H9 (cell line): ENCODE measurements at regions not wholly inside any gene's neighbourhood (a gene's known extent, or its start where the extent isn't known, plus 50 kb on each side); places are given as distances from the start of the nearest gene placed in this dataset.

Source experiments
- DNase-seq: peaks from one replicate; pipeline ENCODE4 v3.0.0-alpha.2; 2017
- H2AFZ ChIP-seq: one replicate; pipeline ENCODE4 v1.6.1; 2013; ENCODE audit warnings: mild to moderate bottlenecking, low read length, control low read depth, moderate library complexity
- H2AK5ac ChIP-seq: 2 replicates; pipeline ENCODE4 v1.6.1; 2013; ENCODE audit warnings: low read length, control low read depth, mixed read lengths; ENCODE audit not compliant: insufficient read length
- H2BK120ac ChIP-seq: one replicate; pipeline ENCODE4 v1.6.1; 2013; ENCODE audit warnings: low read depth, mild to moderate bottlenecking, low read length, control low read depth, inconsistent platforms; ENCODE audit not compliant: poor library complexity, severe bottlenecking
- H2BK12ac ChIP-seq: 2 replicates; pipeline ENCODE4 v1.6.1; 2013; ENCODE audit warnings: low read length, control low read depth, mixed read lengths, low read depth; ENCODE audit not compliant: insufficient read length
- H2BK15ac ChIP-seq: 2 replicates; pipeline ENCODE4 v1.6.1; 2013; ENCODE audit warnings: low read depth, low read length, control low read depth
- H2BK20ac ChIP-seq: one replicate; pipeline ENCODE4 v1.6.1; 2013; ENCODE audit warnings: low read depth, mild to moderate bottlenecking, low read length, control low read depth, inconsistent platforms; ENCODE audit not compliant: poor library complexity, severe bottlenecking
- H2BK5ac ChIP-seq: 2 replicates; pipeline ENCODE4 v1.6.1; 2013; ENCODE audit warnings: low read length, control low read depth, mixed read lengths; ENCODE audit not compliant: insufficient read length
- H3K14ac ChIP-seq: 2 replicates; pipeline ENCODE4 v1.6.1; 2013; ENCODE audit warnings: low read length, control low read depth; ENCODE audit not compliant: insufficient read depth
- H3K18ac ChIP-seq: 2 replicates; pipeline ENCODE4 v1.6.1; 2013; ENCODE audit warnings: low read depth, mild to moderate bottlenecking, mixed read lengths, low read length, control low read depth; ENCODE audit not compliant: insufficient read length
- H3K23ac ChIP-seq: 2 replicates; pipeline ENCODE4 v1.6.1; 2013; ENCODE audit warnings: low read length, control low read depth, mixed read lengths, low read depth; ENCODE audit not compliant: insufficient read length
- H3K23me2 ChIP-seq: 2 replicates; pipeline ENCODE4 v1.6.1; 2013; ENCODE audit warnings: low read depth, mild to moderate bottlenecking, mixed read lengths, low read length, control low read depth; ENCODE audit not compliant: insufficient read length, poor library complexity, severe bottlenecking
- H3K27ac ChIP-seq: 2 replicates; pipeline ENCODE4 v1.5.1; 2013; ENCODE audit warnings: low read length, control low read depth, mixed read lengths, low read depth; ENCODE audit not compliant: insufficient read length
- H3K27me3 ChIP-seq: 2 replicates; pipeline ENCODE4 v1.6.1; 2013; ENCODE audit warnings: low read length, control low read depth, inconsistent platforms; ENCODE audit not compliant: insufficient read depth
- H3K4ac ChIP-seq: 2 replicates; pipeline ENCODE4 v1.6.1; 2013; ENCODE audit warnings: low read depth, mild to moderate bottlenecking, control low read depth, inconsistent platforms, low read length, moderate library complexity
- H3K4me1 ChIP-seq: 2 replicates; pipeline ENCODE4 v1.6.1; 2013; ENCODE audit warnings: low read length, control low read depth, inconsistent platforms; ENCODE audit not compliant: insufficient read depth
- H3K4me2 ChIP-seq: 2 replicates; pipeline ENCODE4 v1.6.1; 2013; ENCODE audit warnings: low read length, control low read depth, mixed read lengths; ENCODE audit not compliant: insufficient read length, insufficient read depth
- H3K56ac ChIP-seq: 2 replicates; pipeline ENCODE4 v1.6.1; 2013; ENCODE audit warnings: low read depth, mild to moderate bottlenecking, mixed read lengths, low read length, control low read depth; ENCODE audit not compliant: insufficient read length
- H3K79me1 ChIP-seq: 2 replicates; pipeline ENCODE4 v1.6.1; 2013; ENCODE audit warnings: low read depth, mild to moderate bottlenecking, moderate library complexity, low read length, control low read depth, inconsistent platforms; ENCODE audit not compliant: insufficient read depth, poor library complexity, severe bottlenecking
- H3K79me2 ChIP-seq: 2 replicates; pipeline ENCODE4 v1.6.1; 2013; ENCODE audit warnings: low read length, control low read depth, inconsistent platforms; ENCODE audit not compliant: insufficient read depth
- H3K9ac ChIP-seq: 2 replicates; pipeline ENCODE4 v1.6.1; 2013; ENCODE audit warnings: low read length, control low read depth, mixed read lengths; ENCODE audit not compliant: insufficient read length; ENCODE audit errors: extremely low read depth
- H3K9me3 ChIP-seq: one replicate; pipeline ENCODE4 v1.6.1; 2013; ENCODE audit warnings: low read depth, low read length, inconsistent platforms; ENCODE audit not compliant: control insufficient read depth
- H3T11ph ChIP-seq: one replicate; pipeline ENCODE4 v1.6.1; 2013; ENCODE audit warnings: mild to moderate bottlenecking, low read length, control low read depth, inconsistent platforms
- H4K20me1 ChIP-seq: one replicate; pipeline ENCODE4 v1.6.1; 2013; ENCODE audit not compliant: control insufficient read depth, insufficient read length, insufficient read depth
- H4K5ac ChIP-seq: 2 replicates; pipeline ENCODE4 v1.6.1; 2013; ENCODE audit warnings: low read depth, mild to moderate bottlenecking, mixed read lengths, low read length, control low read depth; ENCODE audit not compliant: insufficient read length
- H4K8ac ChIP-seq: replicated peaks from 2 replicates; pipeline ENCODE4 v1.6.1; 2013; ENCODE audit warnings: low read length, control low read depth, mixed read lengths, low read depth; ENCODE audit not compliant: insufficient read length
- H4K91ac ChIP-seq: 2 replicates; pipeline ENCODE4 v1.6.1; 2013; ENCODE audit warnings: low read depth, mild to moderate bottlenecking, moderate library complexity, mixed read lengths, low read length, control low read depth; ENCODE audit not compliant: insufficient read length
- H3K27ac Mint-ChIP-seq, 3 experiments: 2 replicates in 2 of 3; 3 replicates in 1 of 3; pipeline ENCODE4 v1.8.0; 2020 to 2021; ENCODE audit warnings: mixed read lengths in 3 of 3, mild to moderate bottlenecking in 1 of 3, moderate library complexity in 1 of 3
- H3K27me3 Mint-ChIP-seq: 2 replicates; pipeline ENCODE4 v1.8.0; 2021; ENCODE audit warnings: low read depth, mild to moderate bottlenecking, moderate library complexity, mixed read lengths
- H3K36me3 Mint-ChIP-seq, 3 experiments: 2 replicates in 2 of 3; 3 replicates in 1 of 3; pipeline ENCODE4 v1.8.0; 2020 to 2021; ENCODE audit warnings: low read depth in 3 of 3, mixed read lengths in 3 of 3; ENCODE audit not compliant: insufficient read depth in 1 of 3
- H3K4me1 Mint-ChIP-seq, 2 experiments: 2 replicates each; pipeline ENCODE4 v1.8.0; 2020; ENCODE audit warnings: mixed read lengths in 2 of 2
- H3K4me3 Mint-ChIP-seq, 2 experiments: 2 replicates in 1 of 2; 3 replicates in 1 of 2; pipeline ENCODE4 v1.8.0; 2020 to 2021; ENCODE audit warnings: mild to moderate bottlenecking in 2 of 2, mixed read lengths in 2 of 2, moderate library complexity in 1 of 2
- H3K9me3 Mint-ChIP-seq, 2 experiments: 2 replicates in 1 of 2; 3 replicates in 1 of 2; pipeline ENCODE4 v1.8.0; 2020; ENCODE audit warnings: mild to moderate bottlenecking in 2 of 2, mixed read lengths in 2 of 2, moderate library complexity in 1 of 2
- WGBS: extraction: QIAGEN DNeasy Blood & Tissue Kit; methylation state at CpG from one replicate; pipeline ENCODE4 v1.1.7; 2013; ENCODE audit warnings: missing lambda C conversion rate, low lambda C conversion rate, mixed read lengths; ENCODE audit not compliant: insufficient read length; ENCODE audit errors: extremely low coverage; 5-methylcytosine and 5-hydroxymethylcytosine counted together
- TF ChIP-seq, protein P1 (sequence below): fragments of 200-600 bp; sonication (generic); conservative IDR thresholded peaks from 3 replicates; pipeline ENCODE4 v1.8.0; 2021; ENCODE audit warnings: antibody characterized with exemption, mild to moderate bottlenecking

DNA sequence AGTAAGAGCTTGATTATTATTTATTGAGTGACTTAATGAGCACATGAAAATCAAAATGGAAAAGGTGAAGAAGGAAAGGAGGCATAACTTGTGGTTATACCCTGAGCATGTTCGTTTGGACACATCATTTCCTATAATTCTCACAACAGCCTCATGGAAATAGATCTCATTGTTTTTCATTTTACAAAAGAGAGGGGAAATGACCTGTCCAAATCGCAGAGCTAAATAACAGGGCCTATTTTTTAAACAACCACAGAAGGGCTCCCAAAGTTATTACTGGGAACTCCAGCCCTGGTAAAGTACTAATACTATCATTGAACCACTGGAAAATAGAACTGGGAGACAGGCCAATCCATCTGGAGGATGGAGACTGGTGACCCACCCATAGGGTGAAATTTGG, 317.7 kb upstream of the C16orf82 start:
- Histone ChIP-seq H4K5ac (no peak overlapping the region), H3K27me3 (peaks cover 48% of the 10 kb centered on the region), H3K9me3 (no peaks in the 10 kb centered on the region), H3K4me2 (no peak overlapping the region), H3K23me2 (no peaks in the 10 kb centered on the region), H3K4me1 (no peaks in the 10 kb centered on the region), H3K56ac (no peak overlapping the region), H3K23ac (no peak overlapping the region), H4K20me1 (no peaks in the 10 kb centered on the region), H2BK20ac (no peak overlapping the region), H3K79me1 (no peaks in the 10 kb centered on the region), H2BK15ac (no peak overlapping the region), H3K14ac (no peak overlapping the region), H4K91ac (no peak overlapping the region), H2BK5ac (no peak overlapping the region), H2BK12ac (no peak overlapping the region), H3K18ac (no peak overlapping the region), H4K8ac (no peak overlapping the region), H2BK120ac (no peak overlapping the region), H3K79me2 (0 out of 2 replicates have a peak, but pooled peaks cover 1% of the 10 kb centered on the region), H3K27ac (no peak overlapping the region), H3K9ac (no peak overlapping the region), H3K4ac (no peak overlapping the region), H2AFZ (no peak overlapping the region), H2AK5ac (no peak overlapping the region), H3T11ph (no peak overlapping the region)
- Mint-ChIP-seq H3K4me1 (peaks cover 2 to 10% of the 10 kb centered on the region in 2 experiments), H3K36me3 (no peaks in the 10 kb centered on the region), H3K9me3 (peaks cover 0 to 3% of the 10 kb centered on the region in 2 experiments; a peak in 2 of 5 replicates), H3K4me3 (no peak overlapping the region), H3K27ac (no peak overlapping the region), H3K27me3 (peaks cover 100% of the 10 kb centered on the region)
- no CpG with 5 or more reads among the region's 2 CpGs for WGBS
- TF ChIP-seq, protein P1, sequence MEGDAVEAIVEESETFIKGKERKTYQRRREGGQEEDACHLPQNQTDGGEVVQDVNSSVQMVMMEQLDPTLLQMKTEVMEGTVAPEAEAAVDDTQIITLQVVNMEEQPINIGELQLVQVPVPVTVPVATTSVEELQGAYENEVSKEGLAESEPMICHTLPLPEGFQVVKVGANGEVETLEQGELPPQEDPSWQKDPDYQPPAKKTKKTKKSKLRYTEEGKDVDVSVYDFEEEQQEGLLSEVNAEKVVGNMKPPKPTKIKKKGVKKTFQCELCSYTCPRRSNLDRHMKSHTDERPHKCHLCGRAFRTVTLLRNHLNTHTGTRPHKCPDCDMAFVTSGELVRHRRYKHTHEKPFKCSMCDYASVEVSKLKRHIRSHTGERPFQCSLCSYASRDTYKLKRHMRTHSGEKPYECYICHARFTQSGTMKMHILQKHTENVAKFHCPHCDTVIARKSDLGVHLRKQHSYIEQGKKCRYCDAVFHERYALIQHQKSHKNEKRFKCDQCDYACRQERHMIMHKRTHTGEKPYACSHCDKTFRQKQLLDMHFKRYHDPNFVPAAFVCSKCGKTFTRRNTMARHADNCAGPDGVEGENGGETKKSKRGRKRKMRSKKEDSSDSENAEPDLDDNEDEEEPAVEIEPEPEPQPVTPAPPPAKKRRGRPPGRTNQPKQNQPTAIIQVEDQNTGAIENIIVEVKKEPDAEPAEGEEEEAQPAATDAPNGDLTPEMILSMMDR, result no peak
- DNase-seq, result no peak
